ENCODE measurements at regions not wholly inside any gene's neighbourhood (a gene's known extent, or its start where the extent isn't known, plus 50 kb on each side); places are given as distances from the start of the nearest gene placed in this dataset.

DNA sequence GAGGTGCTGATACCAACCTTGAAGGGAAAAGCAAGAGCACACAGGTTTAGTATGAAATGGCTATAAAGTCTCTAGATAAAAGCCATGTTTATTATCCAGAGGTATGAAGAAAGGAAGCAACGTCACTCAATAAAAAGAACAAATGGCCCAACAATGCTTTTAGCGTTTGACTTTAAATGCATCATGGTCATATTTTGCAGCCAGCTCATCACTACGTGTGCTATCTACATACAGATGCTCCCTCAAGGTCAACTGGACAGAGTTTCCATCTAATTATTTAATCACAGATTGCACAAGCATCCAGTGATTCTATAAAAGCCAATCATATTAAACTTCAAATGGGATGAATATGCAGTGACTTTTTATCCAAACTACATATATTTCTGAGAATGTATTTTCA is 127.6 kb upstream of the SYNDIG1 start:
- TF ChIP-seq, protein P1, sequence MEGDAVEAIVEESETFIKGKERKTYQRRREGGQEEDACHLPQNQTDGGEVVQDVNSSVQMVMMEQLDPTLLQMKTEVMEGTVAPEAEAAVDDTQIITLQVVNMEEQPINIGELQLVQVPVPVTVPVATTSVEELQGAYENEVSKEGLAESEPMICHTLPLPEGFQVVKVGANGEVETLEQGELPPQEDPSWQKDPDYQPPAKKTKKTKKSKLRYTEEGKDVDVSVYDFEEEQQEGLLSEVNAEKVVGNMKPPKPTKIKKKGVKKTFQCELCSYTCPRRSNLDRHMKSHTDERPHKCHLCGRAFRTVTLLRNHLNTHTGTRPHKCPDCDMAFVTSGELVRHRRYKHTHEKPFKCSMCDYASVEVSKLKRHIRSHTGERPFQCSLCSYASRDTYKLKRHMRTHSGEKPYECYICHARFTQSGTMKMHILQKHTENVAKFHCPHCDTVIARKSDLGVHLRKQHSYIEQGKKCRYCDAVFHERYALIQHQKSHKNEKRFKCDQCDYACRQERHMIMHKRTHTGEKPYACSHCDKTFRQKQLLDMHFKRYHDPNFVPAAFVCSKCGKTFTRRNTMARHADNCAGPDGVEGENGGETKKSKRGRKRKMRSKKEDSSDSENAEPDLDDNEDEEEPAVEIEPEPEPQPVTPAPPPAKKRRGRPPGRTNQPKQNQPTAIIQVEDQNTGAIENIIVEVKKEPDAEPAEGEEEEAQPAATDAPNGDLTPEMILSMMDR (IDR thresholded peaks at IDR 0.05), result no peak
- no peak for TF ChIP-seq TCF7L2 (IDR thresholded peaks at IDR 0.05; ENCODE audit: low read depth, low read length)
- no peak for TF ChIP-seq POLR2AphosphoS5 (IDR thresholded peaks at IDR 0.05; ENCODE audit: low read depth, low read length)
- TF ChIP-seq, protein P2, sequence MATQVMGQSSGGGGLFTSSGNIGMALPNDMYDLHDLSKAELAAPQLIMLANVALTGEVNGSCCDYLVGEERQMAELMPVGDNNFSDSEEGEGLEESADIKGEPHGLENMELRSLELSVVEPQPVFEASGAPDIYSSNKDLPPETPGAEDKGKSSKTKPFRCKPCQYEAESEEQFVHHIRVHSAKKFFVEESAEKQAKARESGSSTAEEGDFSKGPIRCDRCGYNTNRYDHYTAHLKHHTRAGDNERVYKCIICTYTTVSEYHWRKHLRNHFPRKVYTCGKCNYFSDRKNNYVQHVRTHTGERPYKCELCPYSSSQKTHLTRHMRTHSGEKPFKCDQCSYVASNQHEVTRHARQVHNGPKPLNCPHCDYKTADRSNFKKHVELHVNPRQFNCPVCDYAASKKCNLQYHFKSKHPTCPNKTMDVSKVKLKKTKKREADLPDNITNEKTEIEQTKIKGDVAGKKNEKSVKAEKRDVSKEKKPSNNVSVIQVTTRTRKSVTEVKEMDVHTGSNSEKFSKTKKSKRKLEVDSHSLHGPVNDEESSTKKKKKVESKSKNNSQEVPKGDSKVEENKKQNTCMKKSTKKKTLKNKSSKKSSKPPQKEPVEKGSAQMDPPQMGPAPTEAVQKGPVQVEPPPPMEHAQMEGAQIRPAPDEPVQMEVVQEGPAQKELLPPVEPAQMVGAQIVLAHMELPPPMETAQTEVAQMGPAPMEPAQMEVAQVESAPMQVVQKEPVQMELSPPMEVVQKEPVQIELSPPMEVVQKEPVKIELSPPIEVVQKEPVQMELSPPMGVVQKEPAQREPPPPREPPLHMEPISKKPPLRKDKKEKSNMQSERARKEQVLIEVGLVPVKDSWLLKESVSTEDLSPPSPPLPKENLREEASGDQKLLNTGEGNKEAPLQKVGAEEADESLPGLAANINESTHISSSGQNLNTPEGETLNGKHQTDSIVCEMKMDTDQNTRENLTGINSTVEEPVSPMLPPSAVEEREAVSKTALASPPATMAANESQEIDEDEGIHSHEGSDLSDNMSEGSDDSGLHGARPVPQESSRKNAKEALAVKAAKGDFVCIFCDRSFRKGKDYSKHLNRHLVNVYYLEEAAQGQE (IDR thresholded peaks at IDR 0.05; ENCODE audit: insufficient read depth in 1 of 2, low read depth in 2 of 2, low read length in 1 of 2), result no peak
